ENCODE measurements at regions not wholly inside any gene's neighbourhood (a gene's known extent, or its start where the extent isn't known, plus 50 kb on each side); places are given as distances from the start of the nearest gene placed in this dataset.

DNA sequence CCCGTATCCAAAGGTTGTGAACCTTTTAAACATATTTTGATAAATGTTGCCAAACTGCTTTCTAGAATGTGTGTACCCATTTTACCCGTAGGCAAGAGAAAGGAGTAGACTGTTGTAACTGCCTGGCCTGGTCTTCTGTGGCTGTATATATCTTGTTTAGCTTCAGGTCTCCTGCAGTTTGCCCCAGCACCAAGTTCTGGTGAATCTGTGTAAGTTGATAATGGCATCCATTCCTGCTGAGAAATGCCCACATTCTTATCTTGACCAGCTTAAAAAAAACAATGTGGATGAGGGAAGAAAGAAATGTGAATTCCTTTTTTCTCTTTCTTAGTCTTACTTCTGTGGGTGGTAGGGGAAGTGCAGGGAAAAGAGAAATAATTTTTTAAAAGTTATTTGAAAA is 53.3 kb upstream of the TLE3 start:
- no peak for DNase-seq

DNA sequence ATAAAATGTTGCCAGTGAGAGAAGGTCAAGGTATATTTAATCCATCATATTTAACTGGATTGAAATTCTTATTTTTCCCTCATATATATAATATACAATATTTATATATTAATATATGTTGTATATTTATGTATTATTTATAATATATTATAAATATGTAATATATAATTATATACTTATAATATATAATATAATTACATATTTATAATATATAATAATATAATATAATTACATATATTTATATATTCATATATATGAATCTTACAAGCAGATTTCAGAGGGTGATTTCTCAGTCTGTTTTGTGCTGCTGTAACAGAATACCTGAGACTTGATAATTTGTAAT is 52.7 kb upstream of the TLE3 start:
- DNase-seq, result no peak

DNA sequence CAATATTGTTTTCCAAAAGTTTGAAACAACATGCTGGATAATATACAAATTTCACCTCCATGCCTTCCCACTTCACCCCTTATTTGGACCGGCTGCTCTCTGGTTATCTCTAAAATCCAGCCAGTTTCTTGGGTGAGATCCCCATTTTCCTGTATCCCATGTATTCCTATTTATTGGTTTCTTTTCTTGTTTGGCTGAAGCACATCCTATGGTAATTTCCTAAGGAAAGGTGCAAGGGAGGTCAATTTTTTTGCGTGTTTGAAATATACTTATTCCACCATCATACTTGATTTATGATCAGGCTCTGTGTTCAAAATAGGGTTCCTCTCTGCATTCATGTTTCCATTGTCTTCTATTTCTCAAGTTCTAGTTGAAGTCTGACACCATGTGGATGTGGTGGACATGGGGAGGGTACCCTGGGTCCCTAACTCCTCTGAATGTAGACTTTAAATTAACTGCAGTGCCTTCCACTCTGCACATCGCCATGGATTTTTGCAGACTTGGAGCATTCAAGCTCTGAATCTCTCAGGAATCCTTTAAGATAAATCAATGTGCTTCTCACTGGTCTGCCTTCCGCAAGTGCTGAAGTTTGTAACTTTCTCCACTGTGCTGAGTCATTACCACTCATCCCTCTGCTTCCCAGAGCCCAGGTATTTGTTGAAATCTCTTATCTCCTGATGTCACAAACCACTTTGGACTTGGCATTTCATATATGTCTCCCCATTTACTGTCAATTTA is 52.1 kb upstream of the TLE3 start:
- no peak for DNase-seq

DNA sequence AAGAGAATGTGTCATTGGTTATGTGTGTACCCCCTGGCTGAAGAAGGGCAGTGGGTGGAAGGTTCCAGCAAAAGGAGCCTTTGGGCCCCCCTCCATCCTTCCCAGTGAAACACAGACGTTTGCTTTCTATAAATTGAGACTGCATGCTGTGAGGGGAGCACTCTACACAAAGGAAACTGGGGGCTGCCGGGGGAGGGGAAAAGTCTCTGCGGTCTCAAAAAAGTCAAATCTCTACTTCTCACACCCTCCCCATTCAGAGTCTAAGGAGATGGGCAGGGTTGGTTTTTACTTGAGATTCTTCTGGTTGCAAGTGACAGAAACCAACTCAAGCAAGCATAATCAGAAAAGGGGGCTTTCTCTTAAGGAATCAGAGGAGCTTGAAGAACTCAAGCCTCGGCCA is 50.1 kb upstream of the TLE3 start:
- no peak for DNase-seq

All from hindlimb muscle (tissue), 1 donor.